ENCODE measurements at regions not wholly inside any gene's neighbourhood (a gene's known extent, or its start where the extent isn't known, plus 50 kb on each side); places are given as distances from the start of the nearest gene placed in this dataset.

- H3K9me3 ChIP-seq (ENCODE audit: control insufficient read depth in 2 of 3, insufficient read depth in 1 of 3, low read length in 3 of 3) = no peaks in the 10 kb centered on the region
- H3K27me3 ChIP-seq (ENCODE audit: control insufficient read depth, insufficient read depth, low read length) = no peaks in the 10 kb centered on the region
- H3K4me3 ChIP-seq (ENCODE audit: low read length in 3 of 3) = no peak overlapping the region
- H3K36me3 ChIP-seq (ENCODE audit: control insufficient read depth in 2 of 3, insufficient read depth in 3 of 3, low read length in 3 of 3) = no peaks in the 10 kb centered on the region
- H3K27ac ChIP-seq (ENCODE audit: low read depth in 2 of 2, low read length in 2 of 2) = no peak overlapping the region
- no peak overlapping the region for H3K9ac ChIP-seq (ENCODE audit: low read length in 3 of 3)
- FAIRE-seq = no peak
- intact Hi-C loops (cut with DNase I) = no loop called here
- DNase-seq = no peak
- TF ChIP-seq, protein P1, sequence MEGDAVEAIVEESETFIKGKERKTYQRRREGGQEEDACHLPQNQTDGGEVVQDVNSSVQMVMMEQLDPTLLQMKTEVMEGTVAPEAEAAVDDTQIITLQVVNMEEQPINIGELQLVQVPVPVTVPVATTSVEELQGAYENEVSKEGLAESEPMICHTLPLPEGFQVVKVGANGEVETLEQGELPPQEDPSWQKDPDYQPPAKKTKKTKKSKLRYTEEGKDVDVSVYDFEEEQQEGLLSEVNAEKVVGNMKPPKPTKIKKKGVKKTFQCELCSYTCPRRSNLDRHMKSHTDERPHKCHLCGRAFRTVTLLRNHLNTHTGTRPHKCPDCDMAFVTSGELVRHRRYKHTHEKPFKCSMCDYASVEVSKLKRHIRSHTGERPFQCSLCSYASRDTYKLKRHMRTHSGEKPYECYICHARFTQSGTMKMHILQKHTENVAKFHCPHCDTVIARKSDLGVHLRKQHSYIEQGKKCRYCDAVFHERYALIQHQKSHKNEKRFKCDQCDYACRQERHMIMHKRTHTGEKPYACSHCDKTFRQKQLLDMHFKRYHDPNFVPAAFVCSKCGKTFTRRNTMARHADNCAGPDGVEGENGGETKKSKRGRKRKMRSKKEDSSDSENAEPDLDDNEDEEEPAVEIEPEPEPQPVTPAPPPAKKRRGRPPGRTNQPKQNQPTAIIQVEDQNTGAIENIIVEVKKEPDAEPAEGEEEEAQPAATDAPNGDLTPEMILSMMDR (IDR thresholded peaks at IDR 0.05; ENCODE audit: borderline replicate concordance, extremely low read depth, insufficient read depth) = no peak
- H3K4me1 ChIP-seq (ENCODE audit: control insufficient read depth in 2 of 3, insufficient read depth in 2 of 3, low read depth in 1 of 3, low read length in 3 of 3) = no peaks in the 10 kb centered on the region
Observed at GRCh38 chr3:76644305-76644675, 395.6 kb upstream of the ROBO2 start.

- H3K27me3 ChIP-seq (ENCODE audit: control insufficient read depth, insufficient read depth, low read length) = no peaks in the 10 kb centered on the region
- H3K4me1 ChIP-seq (ENCODE audit: control insufficient read depth in 2 of 3, insufficient read depth in 2 of 3, low read depth in 1 of 3, low read length in 3 of 3) = no peaks in the 10 kb centered on the region
- no peaks in the 10 kb centered on the region for H3K36me3 ChIP-seq (ENCODE audit: control insufficient read depth in 2 of 3, insufficient read depth in 3 of 3, low read length in 3 of 3)
- no peak overlapping the region for H3K9ac ChIP-seq (ENCODE audit: low read length in 3 of 3)
- no peak overlapping the region for H3K4me3 ChIP-seq (ENCODE audit: low read length in 3 of 3)
- TF ChIP-seq, protein P1 (IDR thresholded peaks at IDR 0.05; ENCODE audit: borderline replicate concordance, extremely low read depth, insufficient read depth) = no peak
- H3K9me3 ChIP-seq (ENCODE audit: control insufficient read depth in 2 of 3, insufficient read depth in 1 of 3, low read length in 3 of 3) = no peaks in the 10 kb centered on the region
- no peak overlapping the region for H3K27ac ChIP-seq (ENCODE audit: low read depth in 2 of 2, low read length in 2 of 2)
- no peak for FAIRE-seq
- DNase-seq = no peak
- intact Hi-C loops (cut with DNase I) = no loop called here
Observed at GRCh38 chr3:76645724-76646123, 394.2 kb upstream of the ROBO2 start.

DNA sequence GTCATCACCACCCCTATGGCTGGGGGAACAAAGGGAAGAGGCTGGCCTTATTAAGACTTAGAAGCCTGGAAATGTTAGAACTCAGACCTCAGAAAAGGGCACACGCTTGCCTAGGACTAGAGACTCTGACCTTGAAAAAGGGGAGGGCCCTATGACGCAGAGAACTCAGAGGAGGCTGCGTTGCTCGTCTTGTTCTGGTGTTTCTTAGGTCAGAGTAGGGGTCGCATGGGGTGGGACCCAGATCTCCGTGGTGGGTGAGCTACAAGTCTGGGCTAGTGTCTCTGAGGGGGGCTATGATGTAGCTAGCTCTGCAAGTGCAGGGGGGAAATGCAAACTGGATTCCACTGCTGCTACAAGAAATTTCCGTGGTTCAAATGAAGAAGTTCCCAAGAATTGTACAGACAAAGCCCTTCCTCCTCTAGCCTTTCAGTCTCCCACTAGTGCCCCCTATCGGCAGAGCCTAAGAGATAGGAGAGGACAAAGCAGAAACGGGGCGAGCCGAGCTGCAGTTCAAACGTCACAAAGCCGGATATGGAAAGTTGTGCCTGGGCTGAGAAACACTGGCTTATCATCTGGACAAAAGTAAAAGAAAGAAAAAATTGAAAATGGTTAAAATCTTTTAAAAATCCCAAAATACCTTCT is 392.9 kb upstream of the ROBO2 start:
- no peak overlapping the region for H3K27ac ChIP-seq (ENCODE audit: low read depth in 2 of 2, low read length in 2 of 2)
- H3K27me3 ChIP-seq (ENCODE audit: control insufficient read depth, insufficient read depth, low read length) = no peaks in the 10 kb centered on the region
- no peaks in the 10 kb centered on the region for H3K36me3 ChIP-seq (ENCODE audit: control insufficient read depth in 2 of 3, insufficient read depth in 3 of 3, low read length in 3 of 3)
- TF ChIP-seq, protein P1 (IDR thresholded peaks at IDR 0.05; ENCODE audit: borderline replicate concordance, extremely low read depth, insufficient read depth) = no peak
- no peaks in the 10 kb centered on the region for H3K9me3 ChIP-seq (ENCODE audit: control insufficient read depth in 2 of 3, insufficient read depth in 1 of 3, low read length in 3 of 3)
- H3K4me1 ChIP-seq (ENCODE audit: control insufficient read depth in 2 of 3, insufficient read depth in 2 of 3, low read depth in 1 of 3, low read length in 3 of 3) = no peaks in the 10 kb centered on the region
- DNase-seq (no peak), FAIRE-seq (no peak)
- intact Hi-C loops (cut with DNase I) = no loop called here
- no peak overlapping the region for H3K9ac ChIP-seq (ENCODE audit: low read length in 3 of 3)
- H3K4me3 ChIP-seq (ENCODE audit: low read length in 3 of 3) = no peak overlapping the region

DNA sequence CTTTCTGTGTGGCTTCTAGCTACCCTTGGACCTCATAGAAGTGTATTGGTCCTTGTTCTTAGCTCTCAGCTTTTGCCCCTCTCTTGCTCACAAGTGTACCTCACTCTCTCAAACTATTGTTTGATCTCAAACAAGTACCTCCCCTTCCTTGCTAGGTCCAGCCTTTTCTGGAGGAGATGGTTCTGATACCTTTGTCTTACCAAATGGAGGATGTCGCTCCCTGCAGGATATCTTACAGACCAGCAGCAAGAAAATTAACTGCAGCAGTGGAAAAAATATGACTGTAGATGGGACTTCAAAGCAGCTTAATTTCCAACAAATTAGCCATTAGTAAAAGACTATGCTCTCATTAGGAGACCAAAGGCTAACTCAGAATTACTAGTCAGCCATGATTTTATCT is 388.1 kb upstream of the ROBO2 start:
- DNase-seq (no peak), FAIRE-seq (no peak)
- Histone ChIP-seq H3K9me3 (ENCODE audit: control insufficient read depth in 2 of 3, insufficient read depth in 1 of 3, low read length in 3 of 3) (no peaks in the 10 kb centered on the region), H3K4me1 (ENCODE audit: control insufficient read depth in 2 of 3, insufficient read depth in 2 of 3, low read depth in 1 of 3, low read length in 3 of 3) (no peaks in the 10 kb centered on the region), H3K9ac (ENCODE audit: low read length in 3 of 3) (no peak overlapping the region), H3K27ac (ENCODE audit: low read depth in 2 of 2, low read length in 2 of 2) (no peak overlapping the region), H3K27me3 (ENCODE audit: control insufficient read depth, insufficient read depth, low read length) (no peaks in the 10 kb centered on the region), H3K4me3 (ENCODE audit: low read length in 3 of 3) (no peak overlapping the region), H3K36me3 (ENCODE audit: control insufficient read depth in 2 of 3, insufficient read depth in 3 of 3, low read length in 3 of 3) (no peaks in the 10 kb centered on the region)
- TF ChIP-seq, protein P1 (IDR thresholded peaks at IDR 0.05; ENCODE audit: borderline replicate concordance, extremely low read depth, insufficient read depth) = no peak
- intact Hi-C loops (cut with DNase I) = no loop called here
